ENCODE measurements at regions not wholly inside any gene's neighbourhood (a gene's known extent, or its start where the extent isn't known, plus 50 kb on each side); places are given as distances from the start of the nearest gene placed in this dataset.

DNA sequence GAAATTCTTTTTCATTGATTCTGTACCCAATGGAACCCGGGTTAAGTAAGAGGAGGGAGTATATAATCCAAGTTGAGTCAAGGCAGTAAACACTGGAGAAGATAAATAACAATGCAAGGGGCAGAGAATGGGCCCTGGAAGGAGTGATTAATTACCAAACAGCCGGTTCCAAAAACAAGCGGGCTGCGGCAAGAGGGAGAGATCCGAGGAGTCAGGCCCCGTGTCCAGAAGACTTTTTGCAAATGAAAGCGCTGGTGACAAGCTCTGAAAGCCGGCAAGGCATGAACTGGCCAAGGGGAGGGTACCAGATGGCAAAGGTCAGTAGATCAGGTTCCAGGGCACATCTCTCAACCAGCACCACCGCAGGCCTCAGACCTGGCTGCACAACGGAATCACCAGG, 294.9 kb downstream of the BCOR start (continued):
- TF ChIP-seq ZNF408 (CRISPR knock-in tag; IDR thresholded peaks at IDR 0.05; ENCODE audit: low read depth): no peak

DNA sequence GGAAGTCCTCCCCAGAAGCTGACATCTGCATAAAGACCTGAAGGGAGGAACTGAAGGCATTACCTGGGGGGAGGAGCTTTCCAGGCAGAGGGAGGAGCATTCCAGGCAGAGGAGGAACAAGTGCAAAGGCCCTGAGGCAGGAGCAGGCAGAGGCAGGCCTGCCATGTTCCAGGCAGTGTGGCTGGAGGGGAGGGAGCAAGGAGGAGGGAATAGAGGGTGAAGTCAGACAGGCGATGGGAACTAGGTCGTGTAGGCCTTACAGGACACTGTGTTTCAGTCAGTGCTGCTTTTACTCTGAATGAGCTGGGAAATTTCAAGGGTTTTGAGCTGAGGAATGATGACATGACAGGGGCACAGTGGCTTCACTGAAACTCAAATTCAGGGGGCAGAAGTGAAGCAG, 292.7 kb downstream of the BCOR start:
- TF ChIP-seq ZNF263 (CRISPR knock-in tag; IDR thresholded peaks at IDR 0.05; ENCODE audit: borderline replicate concordance) (peak; percentile 93), KDM1A (IDR thresholded peaks at IDR 0.05) (peak; percentile 21 to 35; a peak in 2 of 4 replicates), RCOR1 (IDR thresholded peaks at IDR 0.05; ENCODE audit: borderline replicate concordance in 1 of 2, low read depth in 2 of 2, low read length in 2 of 2) (0 out of 4 replicates have a peak, but pooled peaks of 1 of the 2 experiments have one; percentile 48), SMARCA5 (IDR thresholded peaks at IDR 0.05) (peak; percentile 76; the same call in 1 of the 2 replicates), PTBP1 (IDR thresholded peaks at IDR 0.05; ENCODE audit: low read depth, low read length) (no peak)
- TF ChIP-seq, protein P1, sequence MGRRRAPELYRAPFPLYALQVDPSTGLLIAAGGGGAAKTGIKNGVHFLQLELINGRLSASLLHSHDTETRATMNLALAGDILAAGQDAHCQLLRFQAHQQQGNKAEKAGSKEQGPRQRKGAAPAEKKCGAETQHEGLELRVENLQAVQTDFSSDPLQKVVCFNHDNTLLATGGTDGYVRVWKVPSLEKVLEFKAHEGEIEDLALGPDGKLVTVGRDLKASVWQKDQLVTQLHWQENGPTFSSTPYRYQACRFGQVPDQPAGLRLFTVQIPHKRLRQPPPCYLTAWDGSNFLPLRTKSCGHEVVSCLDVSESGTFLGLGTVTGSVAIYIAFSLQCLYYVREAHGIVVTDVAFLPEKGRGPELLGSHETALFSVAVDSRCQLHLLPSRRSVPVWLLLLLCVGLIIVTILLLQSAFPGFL (CRISPR knock-in tag; IDR thresholded peaks at IDR 0.05): no peak
- TF ChIP-seq, protein P2, sequence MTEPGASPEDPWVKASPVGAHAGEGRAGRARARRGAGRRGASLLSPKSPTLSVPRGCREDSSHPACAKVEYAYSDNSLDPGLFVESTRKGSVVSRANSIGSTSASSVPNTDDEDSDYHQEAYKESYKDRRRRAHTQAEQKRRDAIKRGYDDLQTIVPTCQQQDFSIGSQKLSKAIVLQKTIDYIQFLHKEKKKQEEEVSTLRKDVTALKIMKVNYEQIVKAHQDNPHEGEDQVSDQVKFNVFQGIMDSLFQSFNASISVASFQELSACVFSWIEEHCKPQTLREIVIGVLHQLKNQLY (CRISPR knock-in tag; conservative IDR thresholded peaks at IDR 0.05): no peak
- H3K27me3 ChIP-seq (ENCODE audit: control insufficient read depth in 2 of 2, insufficient read depth in 2 of 2, low read length in 2 of 2): no peaks in the 10 kb centered on the region; a peak in 1 of 5 replicates
- H3K27ac ChIP-seq (ENCODE audit: extremely low read depth, low read depth, low read length): no peak overlapping the region
- H4K20me1 ChIP-seq (replicated peaks; ENCODE audit: control insufficient read depth, insufficient read depth, low read length): no peaks in the 10 kb centered on the region
- no peak overlapping the region for H2AFZ ChIP-seq (ENCODE audit: low read depth, low read length)
- no peak for ATAC-seq
- intact Hi-C loops (cut with micrococcal nuclease): no loop called here
- CTCF ChIA-PET (ENCODE audit: low intra/inter-chr PET ratio): no interaction called here
- H3K4me1 ChIP-seq (replicated peaks in 1 of 2; ENCODE audit: control insufficient read depth in 2 of 2, insufficient read depth in 2 of 2, low read length in 2 of 2): peaks cover 3 to 7% of the 10 kb centered on the region in 2 experiments; a peak in 4 of 5 replicates
- in situ Hi-C loops (cut with MboI): no loop called here
- H3K36me3 ChIP-seq (ENCODE audit: control insufficient read depth, insufficient read depth, low read length): no peaks in the 10 kb centered on the region
- WGBS (ENCODE audit: insufficient coverage, low coverage, missing lambda C conversion rate): 50% methylated on average over 1 of the region's 2 CpGs
- H3K9me1 ChIP-seq (ENCODE audit: control insufficient read depth, insufficient read depth, low read length): no peaks in the 10 kb centered on the region
- H3K4me2 ChIP-seq (ENCODE audit: insufficient read depth, low read length): no peak overlapping the region
- DNase-seq (ENCODE audit: extremely low read depth in 1 of 4, low spot score in 3 of 4): no peak
- no peak overlapping the region for H3K4me3 ChIP-seq
- no peak for FAIRE-seq
- BruUV-seq (replicated peaks): no TSS peak
- POLR2A ChIA-PET: interaction anchor here (0.6 kb wide), 1 partner anchor 52 kb away, joined by 3 read pairs; no protein-coding TSS in a partner anchor
- no peaks in the 10 kb centered on the region for H3K9me3 ChIP-seq (replicated peaks; ENCODE audit: control insufficient read depth, insufficient read depth, low read depth, low read length)
- no peak overlapping the region for H3K9ac ChIP-seq (ENCODE audit: insufficient read depth in 1 of 2, low read depth in 2 of 2, low read length in 2 of 2)
- no peaks in the 10 kb centered on the region for H3K79me2 ChIP-seq (ENCODE audit: control insufficient read depth, insufficient read depth, low read length)
